ENCODE measurements at regions not wholly inside any gene's neighbourhood (a gene's known extent, or its start where the extent isn't known, plus 50 kb on each side); places are given as distances from the start of the nearest gene placed in this dataset.

- peak; percentile 10 for DNase-seq (ENCODE audit: low spot score)
- Histone ChIP-seq H3K27ac (ENCODE audit: low read depth) (peak overlapping the region; percentile 85), H3K4me2 (peak overlapping the region; percentile 65), H3F3A (replicated peaks; ENCODE audit: low read depth) (0 out of 2 replicates have a peak, but pooled peaks cover 4% of the 10 kb centered on the region), H3K27me3 (ENCODE audit: insufficient read depth) (no peaks in the 10 kb centered on the region), H3K79me2 (replicated peaks; ENCODE audit: insufficient read depth) (no peaks in the 10 kb centered on the region), H2AFZ (no peak overlapping the region), H3K9me2 (ENCODE audit: insufficient read depth) (no peaks in the 10 kb centered on the region), H3K4me1 (ENCODE audit: insufficient read depth) (peaks cover 36% of the 10 kb centered on the region), H3K36me3 (ENCODE audit: insufficient read depth) (no peaks in the 10 kb centered on the region), H3K4me3 (0 out of 2 replicates have a peak overlapping the region, but pooled peaks have one; percentile 30), H4K20me1 (replicated peaks; ENCODE audit: insufficient read depth) (no peaks in the 10 kb centered on the region)
- peaks cover 23% of the 10 kb centered on the region for H3K36me3 Mint-ChIP-seq (ENCODE audit: low read depth)
- peak; percentile 91 for ATAC-seq
- peaks cover 22% of the 10 kb centered on the region; the same call in 2 of the 3 replicates for H3K9me3 Mint-ChIP-seq
- peak overlapping the region; percentile 85 for H3K27ac Mint-ChIP-seq
- H3K4me1 Mint-ChIP-seq = peaks cover 35% of the 10 kb centered on the region
- no peak overlapping the region; the same call in 2 of the 3 replicates for H3K4me3 Mint-ChIP-seq
- TF ChIP-seq CTCF (conservative IDR thresholded peaks at IDR 0.05; ENCODE audit: low read depth in 2 of 2) (no peak), CREB1 (CRISPR knock-in tag; IDR thresholded peaks at IDR 0.05; ENCODE audit: low read depth) (no peak), NANOG (IDR thresholded peaks at IDR 0.05; ENCODE audit: borderline replicate concordance) (peak; percentile 65; the same call in 1 of the 2 replicates), POLR2AphosphoS5 (IDR thresholded peaks at IDR 0.05; ENCODE audit: low read depth) (no peak), ETS1 (IDR thresholded peaks at IDR 0.05) (no peak), STAT1 (IDR thresholded peaks at IDR 0.05; ENCODE audit: unreplicated experiment) (no peak), REST (IDR thresholded peaks at IDR 0.05; ENCODE audit: unreplicated experiment) (no peak), EZH2phosphoT487 (IDR thresholded peaks at IDR 0.05; ENCODE audit: unreplicated experiment) (no peak), EZH2 (IDR thresholded peaks at IDR 0.05; ENCODE audit: low read depth, unreplicated experiment) (no peak), ZNF331 (CRISPR knock-in tag; IDR thresholded peaks at IDR 0.05; ENCODE audit: low read depth) (no peak), JUNB (IDR thresholded peaks at IDR 0.05; ENCODE audit: unreplicated experiment) (no peak), ZNF462 (CRISPR knock-in tag; IDR thresholded peaks at IDR 0.05) (peak; percentile 58; the same call in 1 of the 2 replicates)
- peaks cover 3% of the 10 kb centered on the region for H3K27me3 Mint-ChIP-seq (ENCODE audit: insufficient read depth, low read depth, poor library complexity)
Observed at GRCh38 chrX:17206584-17206983, 168.4 kb upstream of the NHS start.

All from GM23338 (cell line).